CD14-positive monocyte (primary cell): ENCODE measurements at regions not wholly inside any gene's neighbourhood (a gene's known extent, or its start where the extent isn't known, plus 50 kb on each side); places are given as distances from the start of the nearest gene placed in this dataset.

ENCODE experiments used
- DNase-seq, 3 donors: peaks; one replicate each; pipeline ENCODE4 v3.0.0-alpha.2; 2011 to 2022
- H2AFZ ChIP-seq: 2 replicates; pipeline ENCODE4 v1.6.0; 2012; ENCODE audit warnings: mild to moderate bottlenecking, low read depth, low read length, inconsistent platforms; ENCODE audit not compliant: insufficient read depth, poor library complexity, severe bottlenecking
- H3K27ac ChIP-seq, 2 donors: 1 replicate in 1 of 2; 2 replicates in 1 of 2; pipeline ENCODE4 v1.5.1; 2012 to 2013; ENCODE audit warnings: low read length in 2 of 2, control low read depth in 1 of 2, inconsistent platforms in 1 of 2, low read depth in 1 of 2, mild to moderate bottlenecking in 1 of 2
- H3K27me3 ChIP-seq, 2 donors: one replicate each; pipeline versions ENCODE4 v1.6.0 to v1.6.1; 2011 to 2013; ENCODE audit warnings: low read length in 2 of 2; ENCODE audit not compliant: control insufficient read depth in 2 of 2, insufficient read depth in 2 of 2
- H3K36me3 ChIP-seq, 2 donors: replicated peaks in 1 of 2; 1 replicate in 1 of 2; 2 replicates in 1 of 2; pipeline versions ENCODE4 v1.5.1 to v1.6.1; 2012 to 2013; ENCODE audit warnings: low read length in 2 of 2, control low read depth in 1 of 2, inconsistent platforms in 1 of 2, mild to moderate bottlenecking in 1 of 2; ENCODE audit not compliant: insufficient read depth in 2 of 2, control insufficient read depth in 1 of 2
- H3K4me1 ChIP-seq, 2 donors: 1 replicate in 1 of 2; 2 replicates in 1 of 2; pipeline versions ENCODE4 v1.5.1 to v1.6.1; 2012 to 2013; ENCODE audit warnings: low read length in 2 of 2, control low read depth in 1 of 2, inconsistent platforms in 1 of 2, mild to moderate bottlenecking in 1 of 2, moderate library complexity in 1 of 2; ENCODE audit not compliant: insufficient read depth in 2 of 2, control insufficient read depth in 1 of 2
- H3K4me2 ChIP-seq: replicated peaks from 2 replicates; pipeline ENCODE3; 2012; ENCODE audit warnings: low read length, moderate library complexity, mild to moderate bottlenecking; ENCODE audit not compliant: poor library complexity, severe bottlenecking; ENCODE audit errors: extremely low read depth
- H3K4me3 ChIP-seq, 3 experiments: fragments of 200-600 bp in 1 of 3; sonication (generic) in 1 of 3; replicated peaks in 1 of 3; 1 replicate in 2 of 3; 2 replicates in 1 of 3; pipeline ENCODE4 v1.5.1; 2011 to 2013; ENCODE audit warnings: low read length in 3 of 3, mild to moderate bottlenecking in 3 of 3, control low read depth in 2 of 3, low read depth in 2 of 3, inconsistent platforms in 1 of 3, moderate library complexity in 1 of 3
- H3K79me2 ChIP-seq: 2 replicates; pipeline ENCODE4 v1.6.0; 2012; ENCODE audit warnings: mild to moderate bottlenecking, control low read depth, inconsistent platforms, low read length, moderate library complexity; ENCODE audit not compliant: insufficient read depth
- H3K9ac ChIP-seq: 2 replicates; pipeline ENCODE4 v1.6.0; 2017; ENCODE audit warnings: low read length, mild to moderate bottlenecking; ENCODE audit not compliant: insufficient read depth, poor library complexity, severe bottlenecking
- H3K9me3 ChIP-seq, 2 donors: replicated peaks in 1 of 2; 1 replicate in 1 of 2; 2 replicates in 1 of 2; pipeline versions ENCODE4 v1.5.1 to v1.6.1; 2012 to 2013; ENCODE audit warnings: low read length in 2 of 2, control low read depth in 1 of 2; ENCODE audit not compliant: control insufficient read depth in 1 of 2, insufficient read depth in 1 of 2
- H4K20me1 ChIP-seq: 2 replicates; pipeline ENCODE4 v1.6.0; 2012; ENCODE audit warnings: mild to moderate bottlenecking, low read length, control low read depth, moderate library complexity; ENCODE audit not compliant: insufficient read depth
- H3K27ac Mint-ChIP-seq, 7 donors: one replicate each; pipeline ENCODE4 v1.8.0; 2020; ENCODE audit warnings: mild to moderate bottlenecking in 7 of 7, mixed read lengths in 7 of 7, moderate library complexity in 6 of 7, inconsistent platforms in 2 of 7
- H3K27me3 Mint-ChIP-seq, 3 donors: one replicate each; pipeline ENCODE4 v1.8.0; 2021 to 2022; ENCODE audit warnings: low read depth in 3 of 3, mild to moderate bottlenecking in 3 of 3, mixed read lengths in 3 of 3, moderate library complexity in 3 of 3, inconsistent platforms in 1 of 3
- H3K36me3 Mint-ChIP-seq, 2 donors: one replicate each; pipeline ENCODE4 v1.8.0; 2020; ENCODE audit warnings: mixed read lengths in 2 of 2, inconsistent platforms in 1 of 2, mild to moderate bottlenecking in 1 of 2
- H3K4me1 Mint-ChIP-seq: one replicate; pipeline ENCODE4 v1.8.0; 2020; ENCODE audit warnings: mild to moderate bottlenecking, mixed read lengths
- H3K4me3 Mint-ChIP-seq, 2 donors: one replicate each; pipeline ENCODE4 v1.8.0; 2020; ENCODE audit warnings: mild to moderate bottlenecking in 2 of 2, mixed read lengths in 2 of 2, moderate library complexity in 1 of 2
- H3K9me3 Mint-ChIP-seq, 7 donors: one replicate each; pipeline ENCODE4 v1.8.0; 2020 to 2022; ENCODE audit warnings: mixed read lengths in 7 of 7, mild to moderate bottlenecking in 6 of 7, moderate library complexity in 6 of 7, inconsistent platforms in 2 of 7
- WGBS: methylation state at CpG from one replicate; pipeline ENCODE4 v1.1.5; 2013; ENCODE audit warnings: missing lambda C conversion rate; ENCODE audit not compliant: insufficient coverage; 5-methylcytosine and 5-hydroxymethylcytosine counted together
- intact Hi-C, 2 donors: fragments of 100-400 bp; cut with micrococcal nuclease; formaldehyde crosslinking; loops; one replicate each; pipeline versions ENCODE4 v1.15.0 to v1.15.1; 2023
- TF ChIP-seq, protein P1 (sequence below): fragments of 200-600 bp; IDR thresholded peaks from one replicate; pipeline ENCODE4 v1.8.0; 2022; ENCODE audit warnings: antibody characterized with exemption, mild to moderate bottlenecking

DNA sequence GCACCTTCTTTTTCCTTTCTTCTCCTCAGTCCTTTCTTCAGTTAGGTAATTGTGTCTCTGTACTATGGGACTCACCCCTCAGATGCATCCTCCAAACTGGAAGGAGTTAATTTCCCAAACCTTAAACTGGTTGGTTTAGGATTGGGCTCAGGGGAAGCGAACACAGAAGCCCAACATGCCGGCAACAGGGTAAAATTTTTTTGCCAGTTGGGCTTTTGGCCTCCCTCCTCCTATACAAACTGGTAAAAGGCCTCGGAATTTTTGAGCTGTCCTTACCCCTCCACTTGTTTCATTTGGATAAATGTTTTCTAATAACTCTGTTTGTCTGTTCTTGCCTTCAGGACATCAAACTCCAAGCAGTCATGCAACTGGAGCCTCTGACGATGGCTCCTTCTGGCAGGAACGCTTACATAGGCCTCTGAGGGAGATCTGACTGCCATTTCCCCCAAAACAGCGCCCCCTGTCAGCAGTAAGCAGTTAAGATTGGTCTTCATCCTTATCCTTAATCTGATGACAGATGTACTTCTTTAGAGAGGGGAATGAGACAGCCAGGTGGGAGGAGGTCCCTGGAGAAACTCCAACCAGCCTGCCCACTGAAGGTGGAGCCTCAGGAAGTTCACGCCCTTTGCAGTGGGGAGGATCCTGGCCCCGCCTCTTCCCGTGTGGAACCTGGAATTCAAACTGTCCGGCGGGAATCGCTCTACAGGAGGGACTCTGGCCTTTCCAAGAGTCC is 57.8 kb upstream of the SPINK5 start:
- DNase-seq, result no peak
- H2AFZ ChIP-seq, result no peak overlapping the region
- H3K9me3 ChIP-seq, result peaks cover 20 to 22% of the 10 kb centered on the region in 2 donors
- Mint-ChIP-seq H3K4me3 (no peak overlapping the region), H3K27ac (no peak overlapping the region), H3K27me3 (peaks cover 0 to under 1% (median 0%) of the 10 kb centered on the region in 3 donors), H3K9me3 (peaks cover 11 to 23% (median 19%) of the 10 kb centered on the region in 7 donors), H3K36me3 (no peaks in the 10 kb centered on the region), H3K4me1 (no peaks in the 10 kb centered on the region)
- H4K20me1 ChIP-seq, result no peaks in the 10 kb centered on the region
- 74% methylated on average over 6 of the region's 12 CpGs for WGBS
- no peaks in the 10 kb centered on the region for H3K36me3 ChIP-seq
- H3K27ac ChIP-seq, result no peak overlapping the region
- H3K9ac ChIP-seq, result no peak overlapping the region
- no peaks in the 10 kb centered on the region for H3K4me1 ChIP-seq
- H3K4me2 ChIP-seq, result no peak overlapping the region
- TF ChIP-seq, protein P1, sequence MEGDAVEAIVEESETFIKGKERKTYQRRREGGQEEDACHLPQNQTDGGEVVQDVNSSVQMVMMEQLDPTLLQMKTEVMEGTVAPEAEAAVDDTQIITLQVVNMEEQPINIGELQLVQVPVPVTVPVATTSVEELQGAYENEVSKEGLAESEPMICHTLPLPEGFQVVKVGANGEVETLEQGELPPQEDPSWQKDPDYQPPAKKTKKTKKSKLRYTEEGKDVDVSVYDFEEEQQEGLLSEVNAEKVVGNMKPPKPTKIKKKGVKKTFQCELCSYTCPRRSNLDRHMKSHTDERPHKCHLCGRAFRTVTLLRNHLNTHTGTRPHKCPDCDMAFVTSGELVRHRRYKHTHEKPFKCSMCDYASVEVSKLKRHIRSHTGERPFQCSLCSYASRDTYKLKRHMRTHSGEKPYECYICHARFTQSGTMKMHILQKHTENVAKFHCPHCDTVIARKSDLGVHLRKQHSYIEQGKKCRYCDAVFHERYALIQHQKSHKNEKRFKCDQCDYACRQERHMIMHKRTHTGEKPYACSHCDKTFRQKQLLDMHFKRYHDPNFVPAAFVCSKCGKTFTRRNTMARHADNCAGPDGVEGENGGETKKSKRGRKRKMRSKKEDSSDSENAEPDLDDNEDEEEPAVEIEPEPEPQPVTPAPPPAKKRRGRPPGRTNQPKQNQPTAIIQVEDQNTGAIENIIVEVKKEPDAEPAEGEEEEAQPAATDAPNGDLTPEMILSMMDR, result no peak
- H3K27me3 ChIP-seq, result no peaks in the 10 kb centered on the region
- no peaks in the 10 kb centered on the region for H3K79me2 ChIP-seq
- intact Hi-C loops, result no loop called here
- no peak overlapping the region for H3K4me3 ChIP-seq

DNA sequence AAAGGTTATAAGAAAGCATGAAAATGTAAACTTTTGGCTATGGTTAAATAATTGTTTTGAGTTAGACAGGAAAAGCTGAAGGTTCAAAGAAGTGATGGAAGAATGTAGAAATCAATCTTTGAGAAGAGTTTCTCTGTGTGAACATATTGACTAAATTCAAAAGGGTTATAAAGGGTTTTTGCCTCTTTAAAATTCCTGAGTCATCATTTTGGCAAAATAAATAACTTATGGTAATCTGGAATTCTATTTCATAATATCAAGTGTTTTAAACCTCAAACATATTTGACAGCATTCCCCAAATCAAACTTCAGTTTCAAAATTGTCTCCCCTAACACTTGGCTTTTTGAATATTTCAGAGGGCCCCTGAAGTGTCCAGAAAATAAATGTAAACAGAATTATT is 60.6 kb upstream of the SPINK5 start:
- DNase-seq, result no peak

More for the DNA sequence above, 60.6 kb upstream of the SPINK5 start:
- Histone ChIP-seq H2AFZ (no peak overlapping the region), H3K27me3 (no peaks in the 10 kb centered on the region), H3K9ac (no peak overlapping the region), H3K36me3 (no peaks in the 10 kb centered on the region), H3K4me2 (no peak overlapping the region), H3K4me1 (no peaks in the 10 kb centered on the region), H3K4me3 (no peak overlapping the region), H3K79me2 (no peaks in the 10 kb centered on the region), H3K9me3 (peaks cover 26 to 28% of the 10 kb centered on the region in 2 donors), H3K27ac (no peak overlapping the region), H4K20me1 (no peaks in the 10 kb centered on the region)
- Mint-ChIP-seq H3K27me3 (no peaks in the 10 kb centered on the region), H3K36me3 (no peaks in the 10 kb centered on the region), H3K27ac (no peak overlapping the region), H3K4me3 (no peak overlapping the region), H3K4me1 (no peaks in the 10 kb centered on the region), H3K9me3 (peaks cover 19 to 29% (median 28%) of the 10 kb centered on the region in 7 donors)
- TF ChIP-seq, protein P1, result no peak
- intact Hi-C loops, result no loop called here
